PC-3 (cell line): ENCODE measurements at regions not wholly inside any gene's neighbourhood (a gene's known extent, or its start where the extent isn't known, plus 50 kb on each side); places are given as distances from the start of the nearest gene placed in this dataset.

ENCODE experiments used
- ATAC-seq: fragments of 200-7000 bp; cut with Tn5 transposase; 2 replicates; pipeline ENCODE4 v1.9.1; 2020; ENCODE audit warnings: mild to moderate bottlenecking, moderate library complexity
- BruUV-seq: library from RNA; stranded (reverse); fragments of 400-500 nt; replicated peaks from 2 replicates; lab custom pipeline; 2021; lab: Mats Ljungman, UMichigan
- CTCF ChIA-PET: fragments of 300-600 bp; sonication (Branson Sonifier 250); formaldehyde crosslinking; loops from one replicate; lab custom pipeline; 2022; ENCODE audit warnings: antibody characterized with exemption; lab: Charles Lee
- POLR2A ChIA-PET: fragments of 300-600 bp; sonication (Branson Sonifier 250); formaldehyde crosslinking; loops from one replicate; lab custom pipeline; 2022; ENCODE audit warnings: antibody characterized with exemption; ENCODE audit not compliant: unreplicated experiment; lab: Charles Lee
- DNase-seq: peaks from one replicate; pipeline ENCODE4 v3.0.0-alpha.2; 2015
- H2AFZ ChIP-seq: fragments of 300-600 bp; sonication (generic); 2 replicates; pipeline ENCODE4 v1.6.0; 2016; ENCODE audit warnings: antibody characterized with exemption, low read length
- H3F3A ChIP-seq: fragments of 300-600 bp; sonication (generic); one replicate; pipeline ENCODE4 v1.6.0; 2017; ENCODE audit warnings: antibody characterized with exemption, low read length, control low read depth, mild to moderate bottlenecking; ENCODE audit not compliant: unreplicated experiment
- H3K27ac ChIP-seq: fragments of 300-600 bp; sonication (generic); 2 replicates; pipeline ENCODE4 v1.5.1; 2016; ENCODE audit warnings: mild to moderate bottlenecking, low read length
- H3K27me3 ChIP-seq: fragments of 300-600 bp; sonication (generic); 2 replicates; pipeline ENCODE4 v1.6.1; 2016; ENCODE audit warnings: low read length, mixed read lengths
- H3K36me3 ChIP-seq: fragments of 300-600 bp; sonication (generic); 2 replicates; pipeline ENCODE4 v1.6.1; 2016; ENCODE audit warnings: low read depth, mixed run types, low read length, mixed read lengths
- H3K4me1 ChIP-seq: fragments of 300-600 bp; sonication (generic); 2 replicates; pipeline ENCODE4 v1.5.1; 2016; ENCODE audit warnings: low read length; ENCODE audit not compliant: insufficient read depth
- H3K4me2 ChIP-seq: fragments of 300-600 bp; sonication (generic); 2 replicates; pipeline ENCODE4 v1.6.0; 2016; ENCODE audit warnings: low read length
- H3K4me3 ChIP-seq: fragments of 300-600 bp; sonication (generic); 2 replicates; pipeline ENCODE4 v1.5.1; 2016; ENCODE audit warnings: mild to moderate bottlenecking, low read length, mixed read lengths
- H3K79me2 ChIP-seq: fragments of 300-600 bp; sonication (generic); 2 replicates; pipeline ENCODE4 v1.6.1; 2017; ENCODE audit warnings: low read length, mixed read lengths
- H3K9ac ChIP-seq: fragments of 300-600 bp; sonication (generic); 2 replicates; pipeline ENCODE4 v1.6.0; 2016; ENCODE audit warnings: mild to moderate bottlenecking, low read length
- H3K9me2 ChIP-seq: fragments of 300-600 bp; sonication (generic); replicated peaks from 2 replicates; pipeline ENCODE4 v1.6.1; 2016; ENCODE audit warnings: mixed run types, low read length, mixed read lengths
- H3K9me3 ChIP-seq: fragments of 300-600 bp; sonication (generic); 2 replicates; pipeline ENCODE4 v1.6.1; 2016; ENCODE audit warnings: low read length, mixed read lengths
- H4K20me1 ChIP-seq: fragments of 300-600 bp; sonication (generic); 2 replicates; pipeline ENCODE4 v1.6.1; 2016; ENCODE audit warnings: low read length, mixed read lengths
- EZH2 ChIP-seq: fragments of 300-600 bp; sonication (generic); IDR thresholded peaks from one replicate; pipeline ENCODE4 v1.6.1; 2017; ENCODE audit warnings: antibody characterized with exemption, mild to moderate bottlenecking, low read length; ENCODE audit not compliant: unreplicated experiment
- EZH2phosphoT487 ChIP-seq: fragments of 300-600 bp; sonication (generic); IDR thresholded peaks from 2 replicates; pipeline ENCODE4 v1.6.1; 2018; ENCODE audit warnings: mild to moderate bottlenecking, antibody characterized with exemption, low read length, borderline replicate concordance
- intact Hi-C: fragments of 100-400 bp; cut with micrococcal nuclease; formaldehyde crosslinking; loops from 2 replicates; pipeline ENCODE4 v1.9.0; 2023
- TF ChIP-seq, protein P1 (sequence below): fragments of 300-600 bp; sonication (generic); conservative IDR thresholded peaks from 2 replicates; pipeline ENCODE4 v1.5.1; 2017; ENCODE audit warnings: antibody characterized with exemption, low read depth, mild to moderate bottlenecking, low read length

GRCh38 chrX:118257781-118258180, 88.1 kb upstream of the WDR44 start:
- no peaks in the 10 kb centered on the region for H3K36me3 ChIP-seq
- H3K9ac ChIP-seq = no peak overlapping the region
- intact Hi-C loops = no loop called here
- H4K20me1 ChIP-seq = no peaks in the 10 kb centered on the region
- H3K9me3 ChIP-seq = no peaks in the 10 kb centered on the region
- DNase-seq (no peak), ATAC-seq (no peak)
- no peaks in the 10 kb centered on the region for H3F3A ChIP-seq
- TF ChIP-seq, protein P1, sequence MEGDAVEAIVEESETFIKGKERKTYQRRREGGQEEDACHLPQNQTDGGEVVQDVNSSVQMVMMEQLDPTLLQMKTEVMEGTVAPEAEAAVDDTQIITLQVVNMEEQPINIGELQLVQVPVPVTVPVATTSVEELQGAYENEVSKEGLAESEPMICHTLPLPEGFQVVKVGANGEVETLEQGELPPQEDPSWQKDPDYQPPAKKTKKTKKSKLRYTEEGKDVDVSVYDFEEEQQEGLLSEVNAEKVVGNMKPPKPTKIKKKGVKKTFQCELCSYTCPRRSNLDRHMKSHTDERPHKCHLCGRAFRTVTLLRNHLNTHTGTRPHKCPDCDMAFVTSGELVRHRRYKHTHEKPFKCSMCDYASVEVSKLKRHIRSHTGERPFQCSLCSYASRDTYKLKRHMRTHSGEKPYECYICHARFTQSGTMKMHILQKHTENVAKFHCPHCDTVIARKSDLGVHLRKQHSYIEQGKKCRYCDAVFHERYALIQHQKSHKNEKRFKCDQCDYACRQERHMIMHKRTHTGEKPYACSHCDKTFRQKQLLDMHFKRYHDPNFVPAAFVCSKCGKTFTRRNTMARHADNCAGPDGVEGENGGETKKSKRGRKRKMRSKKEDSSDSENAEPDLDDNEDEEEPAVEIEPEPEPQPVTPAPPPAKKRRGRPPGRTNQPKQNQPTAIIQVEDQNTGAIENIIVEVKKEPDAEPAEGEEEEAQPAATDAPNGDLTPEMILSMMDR = no peak
- H2AFZ ChIP-seq = no peak overlapping the region
- no peaks in the 10 kb centered on the region for H3K79me2 ChIP-seq
- no peaks in the 10 kb centered on the region for H3K9me2 ChIP-seq
- POLR2A ChIA-PET = no interaction called here
- no TSS peak for BruUV-seq
- no peaks in the 10 kb centered on the region for H3K4me1 ChIP-seq
- no peaks in the 10 kb centered on the region for H3K27me3 ChIP-seq
- H3K27ac ChIP-seq = no peak overlapping the region
- CTCF ChIA-PET = no interaction called here
- H3K4me2 ChIP-seq = no peak overlapping the region
- no peak overlapping the region for H3K4me3 ChIP-seq

GRCh38 chrX:118259213-118259612, 86.7 kb upstream of the WDR44 start:
- Histone ChIP-seq H3K9ac (no peak overlapping the region), H3K9me2 (no peaks in the 10 kb centered on the region), H3F3A (no peaks in the 10 kb centered on the region), H3K79me2 (no peaks in the 10 kb centered on the region), H3K27me3 (no peaks in the 10 kb centered on the region), H3K9me3 (no peaks in the 10 kb centered on the region), H4K20me1 (no peaks in the 10 kb centered on the region), H3K4me2 (no peak overlapping the region), H3K4me1 (no peaks in the 10 kb centered on the region), H2AFZ (no peak overlapping the region), H3K36me3 (no peaks in the 10 kb centered on the region), H3K4me3 (no peak overlapping the region), H3K27ac (no peak overlapping the region)
- ChIA-PET POLR2A (interaction anchor here (0.6 kb wide), 1 partner anchor 1789 kb away, joined by 6 read pairs; no protein-coding TSS in a partner anchor), CTCF (no interaction called here)
- BruUV-seq = no TSS peak
- ATAC-seq (no peak), DNase-seq (no peak)
- TF ChIP-seq, protein P1 = no peak
- TF ChIP-seq EZH2phosphoT487 (no peak), EZH2 (no peak)
- intact Hi-C loops = no loop called here

- ATAC-seq = no peak
- POLR2A ChIA-PET = no interaction called here
- no peak overlapping the region for H2AFZ ChIP-seq
- TF ChIP-seq, protein P1 = no peak
- TF ChIP-seq EZH2 (no peak), EZH2phosphoT487 (no peak)
- H3F3A ChIP-seq = no peaks in the 10 kb centered on the region
- no peak overlapping the region for H3K4me3 ChIP-seq
- no peaks in the 10 kb centered on the region for H3K36me3 ChIP-seq
- no peaks in the 10 kb centered on the region for H3K79me2 ChIP-seq
- CTCF ChIA-PET = no interaction called here
- intact Hi-C loops = no loop called here
- H3K27ac ChIP-seq = no peak overlapping the region
- H3K9me3 ChIP-seq = no peaks in the 10 kb centered on the region
- DNase-seq = no peak
- H3K9ac ChIP-seq = no peak overlapping the region
- H3K4me1 ChIP-seq = no peaks in the 10 kb centered on the region
- no peak overlapping the region for H3K4me2 ChIP-seq
- H3K27me3 ChIP-seq = no peaks in the 10 kb centered on the region
- BruUV-seq = no TSS peak
- H3K9me2 ChIP-seq = no peaks in the 10 kb centered on the region
- H4K20me1 ChIP-seq = no peaks in the 10 kb centered on the region
Observed at GRCh38 chrX:118261151-118261550, 84.8 kb upstream of the WDR44 start.
